Tibial nerve (tissue), 4 donors: ENCODE measurements at regions not wholly inside any gene's neighbourhood (a gene's known extent, or its start where the extent isn't known, plus 50 kb on each side); places are given as distances from the start of the nearest gene placed in this dataset.

Source experiments
- EP300 ChIP-seq, 2 donors: sonication (generic); formaldehyde crosslinking; IDR thresholded peaks; one replicate each; pipeline ENCODE4 v1.6.1; 2017; ENCODE audit warnings: antibody characterized with exemption in 2 of 2, mild to moderate bottlenecking in 1 of 2
- TF ChIP-seq, protein P1 (sequence below), 5 experiments: fragments of 200-600 bp in 3 of 5; fragments of 450-650 bp in 2 of 5; sonication (generic) in 3 of 5; IDR thresholded peaks; one replicate each; pipeline ENCODE4 v1.5.1; 2016 to 2019; ENCODE audit warnings: antibody characterized with exemption in 5 of 5, mild to moderate bottlenecking in 3 of 5, moderate library complexity in 2 of 5

DNA sequence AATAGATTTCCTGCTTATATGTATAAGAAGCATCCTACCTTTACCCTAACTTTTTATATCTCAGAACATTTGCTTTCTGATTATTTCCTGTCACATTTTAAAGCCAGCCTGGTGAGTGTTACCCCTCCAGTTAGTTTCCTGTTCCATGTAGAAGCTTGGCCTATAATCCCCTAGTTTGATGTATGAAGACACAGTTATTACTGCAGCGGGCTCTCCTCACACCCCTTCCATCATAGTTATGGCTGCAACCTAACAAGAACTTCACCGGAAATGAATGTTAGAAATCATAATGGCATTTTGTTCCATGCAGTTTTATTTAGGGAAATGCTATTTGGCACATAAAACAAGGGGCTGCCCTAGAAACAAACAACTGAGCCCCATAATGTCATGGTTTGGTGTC, 400.2 kb upstream of the SETBP1 start:
- TF ChIP-seq, protein P1, sequence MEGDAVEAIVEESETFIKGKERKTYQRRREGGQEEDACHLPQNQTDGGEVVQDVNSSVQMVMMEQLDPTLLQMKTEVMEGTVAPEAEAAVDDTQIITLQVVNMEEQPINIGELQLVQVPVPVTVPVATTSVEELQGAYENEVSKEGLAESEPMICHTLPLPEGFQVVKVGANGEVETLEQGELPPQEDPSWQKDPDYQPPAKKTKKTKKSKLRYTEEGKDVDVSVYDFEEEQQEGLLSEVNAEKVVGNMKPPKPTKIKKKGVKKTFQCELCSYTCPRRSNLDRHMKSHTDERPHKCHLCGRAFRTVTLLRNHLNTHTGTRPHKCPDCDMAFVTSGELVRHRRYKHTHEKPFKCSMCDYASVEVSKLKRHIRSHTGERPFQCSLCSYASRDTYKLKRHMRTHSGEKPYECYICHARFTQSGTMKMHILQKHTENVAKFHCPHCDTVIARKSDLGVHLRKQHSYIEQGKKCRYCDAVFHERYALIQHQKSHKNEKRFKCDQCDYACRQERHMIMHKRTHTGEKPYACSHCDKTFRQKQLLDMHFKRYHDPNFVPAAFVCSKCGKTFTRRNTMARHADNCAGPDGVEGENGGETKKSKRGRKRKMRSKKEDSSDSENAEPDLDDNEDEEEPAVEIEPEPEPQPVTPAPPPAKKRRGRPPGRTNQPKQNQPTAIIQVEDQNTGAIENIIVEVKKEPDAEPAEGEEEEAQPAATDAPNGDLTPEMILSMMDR (IDR thresholded peaks at IDR 0.05): no peak
- TF ChIP-seq EP300 (IDR thresholded peaks at IDR 0.05): no peak
